WTC11 (cell line): ENCODE measurements at regions not wholly inside any gene's neighbourhood (a gene's known extent, or its start where the extent isn't known, plus 50 kb on each side); places are given as distances from the start of the nearest gene placed in this dataset.

ENCODE experiments used
- ATAC-seq: fragments of 200-7000 bp; cut with Tn5 transposase; 2 replicates; pipeline ENCODE4 v1.10.0; 2021; ENCODE audit warnings: mild to moderate bottlenecking, moderate library complexity
- CTCF ChIA-PET: fragments of 300-600 bp; sonication (Branson Sonifier 250); formaldehyde crosslinking; loops from one replicate; lab custom pipeline; 2021; ENCODE audit warnings: antibody characterized with exemption; lab: Charles Lee
- POLR2A ChIA-PET: fragments of 350-600 bp; sonication (Branson Sonifier 250); formaldehyde crosslinking; loops from one replicate; lab custom pipeline; 2021; ENCODE audit warnings: antibody characterized with exemption; lab: Charles Lee
- DNase-seq: peaks from one replicate; pipeline ENCODE4 v3.0.0; 2021; ENCODE audit warnings: low spot score
- H3K27ac Mint-ChIP-seq: 2 replicates; pipeline ENCODE4 v1.8.0; 2021; ENCODE audit warnings: mixed read lengths
- H3K27me3 Mint-ChIP-seq: 2 replicates; pipeline ENCODE4 v1.8.0; 2021; ENCODE audit warnings: low read depth, mild to moderate bottlenecking, moderate library complexity, mixed read lengths
- H3K36me3 Mint-ChIP-seq: 2 replicates; pipeline ENCODE4 v1.8.0; 2021; ENCODE audit warnings: mixed read lengths
- H3K4me1 Mint-ChIP-seq: 2 replicates; pipeline ENCODE4 v1.8.0; 2022; ENCODE audit warnings: mixed read lengths
- H3K4me3 Mint-ChIP-seq: 2 replicates; pipeline ENCODE4 v1.8.0; 2021; ENCODE audit warnings: mild to moderate bottlenecking, moderate library complexity, mixed read lengths
- H3K9me3 Mint-ChIP-seq: 2 replicates; pipeline ENCODE4 v1.8.0; 2021; ENCODE audit warnings: mixed read lengths
- ATF2 ChIP-seq: sonication (generic); formaldehyde crosslinking; IDR thresholded peaks from 2 replicates; pipeline ENCODE4 v1.8.1; 2022; ENCODE audit warnings: low read depth, missing genetic modification reagents, borderline replicate concordance
- CREM ChIP-seq: sonication (generic); formaldehyde crosslinking; IDR thresholded peaks from 2 replicates; pipeline ENCODE4 v1.8.1; 2022; ENCODE audit warnings: mild to moderate bottlenecking, missing genetic modification reagents, moderate library complexity
- ESRRA ChIP-seq: sonication (generic); formaldehyde crosslinking; IDR thresholded peaks from 2 replicates; pipeline ENCODE4 v1.8.1; 2022; ENCODE audit warnings: mild to moderate bottlenecking, missing genetic modification reagents, borderline replicate concordance
- ETV6 ChIP-seq: sonication (generic); formaldehyde crosslinking; IDR thresholded peaks from 2 replicates; pipeline ENCODE4 v1.8.1; 2022; ENCODE audit warnings: mild to moderate bottlenecking, missing genetic modification reagents
- FOXJ3 ChIP-seq: sonication (generic); formaldehyde crosslinking; IDR thresholded peaks from 2 replicates; pipeline ENCODE4 v1.9.0; 2021; ENCODE audit warnings: missing genetic modification reagents, mild to moderate bottlenecking, borderline replicate concordance
- FOXK1 ChIP-seq: sonication (generic); formaldehyde crosslinking; IDR thresholded peaks from 2 replicates; pipeline ENCODE4 v1.8.0; 2022; ENCODE audit warnings: mild to moderate bottlenecking, moderate library complexity, missing genetic modification reagents
- IRF1 ChIP-seq: sonication (generic); formaldehyde crosslinking; IDR thresholded peaks from 2 replicates; pipeline ENCODE4 v1.8.0; 2023; ENCODE audit warnings: missing genetic modification reagents
- JUN ChIP-seq: sonication (generic); formaldehyde crosslinking; IDR thresholded peaks from 2 replicates; pipeline ENCODE4 v1.8.0; 2023; ENCODE audit warnings: mild to moderate bottlenecking, missing genetic modification reagents
- KAT7 ChIP-seq: sonication (generic); formaldehyde crosslinking; IDR thresholded peaks from 2 replicates; pipeline ENCODE4 v1.8.1; 2023; ENCODE audit warnings: missing genetic modification reagents, mild to moderate bottlenecking, borderline replicate concordance
- MXD4 ChIP-seq: fragments of 250-450 bp; sonication (Bioruptor Pico); IDR thresholded peaks from 2 replicates; pipeline ENCODE4 v1.8.0; 2021; ENCODE audit warnings: mild to moderate bottlenecking, moderate library complexity, borderline replicate concordance
- NFATC4 ChIP-seq: fragments of 250-450 bp; sonication (Bioruptor Pico); IDR thresholded peaks from 2 replicates; pipeline ENCODE4 v1.9.0; 2021; ENCODE audit warnings: mild to moderate bottlenecking
- NFYB ChIP-seq: sonication (generic); formaldehyde crosslinking; conservative IDR thresholded peaks from 2 replicates; pipeline ENCODE4 v1.8.0; 2022; ENCODE audit warnings: low read depth, missing genetic modification reagents
- NR3C1 ChIP-seq: sonication (generic); formaldehyde crosslinking; conservative IDR thresholded peaks from 2 replicates; pipeline ENCODE4 v1.8.1; 2023; ENCODE audit warnings: low read depth, mild to moderate bottlenecking, missing genetic modification reagents
- SMAD3 ChIP-seq: sonication (generic); formaldehyde crosslinking; IDR thresholded peaks from 2 replicates; pipeline ENCODE4 v1.8.0; 2022; ENCODE audit warnings: missing genetic modification reagents, mild to moderate bottlenecking, borderline replicate concordance
- ZMAT4 ChIP-seq: fragments of 250-450 bp; sonication (Bioruptor Pico); IDR thresholded peaks from 2 replicates; pipeline ENCODE4 v1.9.0; 2021; ENCODE audit warnings: mild to moderate bottlenecking
- ZNF671 ChIP-seq: fragments of 250-450 bp; sonication (Bioruptor Pico); IDR thresholded peaks from 2 replicates; pipeline ENCODE4 v1.8.0; 2021; ENCODE audit warnings: mild to moderate bottlenecking
- TF ChIP-seq, protein P1 (sequence below): sonication (generic); formaldehyde crosslinking; IDR thresholded peaks from 2 replicates; pipeline ENCODE4 v1.8.1; 2023; ENCODE audit warnings: mild to moderate bottlenecking, missing genetic modification reagents, borderline replicate concordance
- TF ChIP-seq, protein P2 (sequence below): sonication (generic); formaldehyde crosslinking; IDR thresholded peaks from 2 replicates; pipeline ENCODE4 v1.8.1; 2023; ENCODE audit warnings: mild to moderate bottlenecking, missing genetic modification reagents
- TF ChIP-seq, protein P3 (sequence below): sonication (generic); formaldehyde crosslinking; IDR thresholded peaks from 2 replicates; pipeline ENCODE4 v1.8.0; 2023; ENCODE audit warnings: missing genetic modification reagents, mild to moderate bottlenecking, borderline replicate concordance

DNA sequence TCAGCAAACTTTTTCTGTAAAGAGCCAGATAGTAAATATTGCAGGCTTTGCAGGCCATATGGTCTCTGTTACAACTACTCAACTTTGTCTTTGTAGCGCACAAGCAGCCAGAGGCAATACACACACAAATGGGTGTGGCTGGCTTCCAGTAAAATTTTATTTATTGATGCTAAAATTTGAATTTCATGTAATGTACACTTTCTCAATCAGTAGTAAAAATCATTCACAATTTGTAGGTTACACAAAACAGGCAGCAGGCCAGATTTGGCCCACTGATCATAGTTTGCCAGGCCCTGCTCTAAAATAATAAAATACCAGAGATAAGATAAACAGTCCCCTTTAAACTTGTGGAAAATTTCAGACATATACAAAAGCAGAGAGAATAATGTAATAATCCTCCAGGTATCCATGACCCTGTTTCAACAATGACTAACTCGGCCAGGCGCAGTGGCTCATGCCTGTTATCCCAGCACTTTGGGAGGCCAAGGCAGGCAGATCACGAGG lies 330.3 kb downstream of the SHQ1 start:
- no peak overlapping the region for H3K4me3 Mint-ChIP-seq

DNA sequence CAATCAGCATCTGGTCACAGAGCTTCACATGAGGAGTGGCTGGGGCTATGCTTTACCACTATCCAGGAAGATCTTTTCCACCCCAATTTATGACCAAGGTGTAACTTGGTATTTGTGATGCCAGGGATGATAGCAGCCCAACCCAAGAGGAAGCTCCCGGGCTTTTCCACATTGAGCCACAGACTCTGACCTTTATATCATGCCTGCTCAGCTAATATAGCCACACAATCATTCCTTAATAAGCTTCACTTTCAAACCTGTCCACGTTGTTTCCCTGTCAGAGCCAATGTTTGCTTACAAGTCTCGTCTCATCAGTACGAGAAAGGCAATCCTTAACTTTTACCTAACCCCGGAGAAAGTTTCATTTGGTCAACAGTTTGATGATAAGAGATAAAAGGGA lies 330.9 kb downstream of the SHQ1 start:
- TF ChIP-seq NFATC4 (CRISPR knock-in tag) (no peak), NFYB (CRISPR knock-in tag) (no peak), FOXK1 (CRISPR knock-in tag) (no peak), CREM (CRISPR knock-in tag) (no peak), ZNF671 (CRISPR knock-in tag) (no peak), IRF1 (CRISPR knock-in tag) (no peak), SMAD3 (CRISPR knock-in tag) (no peak), KAT7 (CRISPR knock-in tag) (no peak), MXD4 (CRISPR knock-in tag) (no peak), ESRRA (CRISPR knock-in tag) (no peak), NR3C1 (CRISPR knock-in tag) (no peak), ATF2 (CRISPR knock-in tag) (no peak), ETV6 (CRISPR knock-in tag) (no peak), ZMAT4 (no peak), FOXJ3 (no peak)
- TF ChIP-seq, protein P1, sequence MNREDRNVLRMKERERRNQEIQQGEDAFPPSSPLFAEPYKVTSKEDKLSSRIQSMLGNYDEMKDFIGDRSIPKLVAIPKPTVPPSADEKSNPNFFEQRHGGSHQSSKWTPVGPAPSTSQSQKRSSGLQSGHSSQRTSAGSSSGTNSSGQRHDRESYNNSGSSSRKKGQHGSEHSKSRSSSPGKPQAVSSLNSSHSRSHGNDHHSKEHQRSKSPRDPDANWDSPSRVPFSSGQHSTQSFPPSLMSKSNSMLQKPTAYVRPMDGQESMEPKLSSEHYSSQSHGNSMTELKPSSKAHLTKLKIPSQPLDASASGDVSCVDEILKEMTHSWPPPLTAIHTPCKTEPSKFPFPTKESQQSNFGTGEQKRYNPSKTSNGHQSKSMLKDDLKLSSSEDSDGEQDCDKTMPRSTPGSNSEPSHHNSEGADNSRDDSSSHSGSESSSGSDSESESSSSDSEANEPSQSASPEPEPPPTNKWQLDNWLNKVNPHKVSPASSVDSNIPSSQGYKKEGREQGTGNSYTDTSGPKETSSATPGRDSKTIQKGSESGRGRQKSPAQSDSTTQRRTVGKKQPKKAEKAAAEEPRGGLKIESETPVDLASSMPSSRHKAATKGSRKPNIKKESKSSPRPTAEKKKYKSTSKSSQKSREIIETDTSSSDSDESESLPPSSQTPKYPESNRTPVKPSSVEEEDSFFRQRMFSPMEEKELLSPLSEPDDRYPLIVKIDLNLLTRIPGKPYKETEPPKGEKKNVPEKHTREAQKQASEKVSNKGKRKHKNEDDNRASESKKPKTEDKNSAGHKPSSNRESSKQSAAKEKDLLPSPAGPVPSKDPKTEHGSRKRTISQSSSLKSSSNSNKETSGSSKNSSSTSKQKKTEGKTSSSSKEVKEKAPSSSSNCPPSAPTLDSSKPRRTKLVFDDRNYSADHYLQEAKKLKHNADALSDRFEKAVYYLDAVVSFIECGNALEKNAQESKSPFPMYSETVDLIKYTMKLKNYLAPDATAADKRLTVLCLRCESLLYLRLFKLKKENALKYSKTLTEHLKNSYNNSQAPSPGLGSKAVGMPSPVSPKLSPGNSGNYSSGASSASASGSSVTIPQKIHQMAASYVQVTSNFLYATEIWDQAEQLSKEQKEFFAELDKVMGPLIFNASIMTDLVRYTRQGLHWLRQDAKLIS (CRISPR knock-in tag): no peak
- TF ChIP-seq, protein P2, sequence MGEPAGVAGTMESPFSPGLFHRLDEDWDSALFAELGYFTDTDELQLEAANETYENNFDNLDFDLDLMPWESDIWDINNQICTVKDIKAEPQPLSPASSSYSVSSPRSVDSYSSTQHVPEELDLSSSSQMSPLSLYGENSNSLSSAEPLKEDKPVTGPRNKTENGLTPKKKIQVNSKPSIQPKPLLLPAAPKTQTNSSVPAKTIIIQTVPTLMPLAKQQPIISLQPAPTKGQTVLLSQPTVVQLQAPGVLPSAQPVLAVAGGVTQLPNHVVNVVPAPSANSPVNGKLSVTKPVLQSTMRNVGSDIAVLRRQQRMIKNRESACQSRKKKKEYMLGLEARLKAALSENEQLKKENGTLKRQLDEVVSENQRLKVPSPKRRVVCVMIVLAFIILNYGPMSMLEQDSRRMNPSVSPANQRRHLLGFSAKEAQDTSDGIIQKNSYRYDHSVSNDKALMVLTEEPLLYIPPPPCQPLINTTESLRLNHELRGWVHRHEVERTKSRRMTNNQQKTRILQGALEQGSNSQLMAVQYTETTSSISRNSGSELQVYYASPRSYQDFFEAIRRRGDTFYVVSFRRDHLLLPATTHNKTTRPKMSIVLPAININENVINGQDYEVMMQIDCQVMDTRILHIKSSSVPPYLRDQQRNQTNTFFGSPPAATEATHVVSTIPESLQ (CRISPR knock-in tag): no peak
- TF ChIP-seq, protein P3, sequence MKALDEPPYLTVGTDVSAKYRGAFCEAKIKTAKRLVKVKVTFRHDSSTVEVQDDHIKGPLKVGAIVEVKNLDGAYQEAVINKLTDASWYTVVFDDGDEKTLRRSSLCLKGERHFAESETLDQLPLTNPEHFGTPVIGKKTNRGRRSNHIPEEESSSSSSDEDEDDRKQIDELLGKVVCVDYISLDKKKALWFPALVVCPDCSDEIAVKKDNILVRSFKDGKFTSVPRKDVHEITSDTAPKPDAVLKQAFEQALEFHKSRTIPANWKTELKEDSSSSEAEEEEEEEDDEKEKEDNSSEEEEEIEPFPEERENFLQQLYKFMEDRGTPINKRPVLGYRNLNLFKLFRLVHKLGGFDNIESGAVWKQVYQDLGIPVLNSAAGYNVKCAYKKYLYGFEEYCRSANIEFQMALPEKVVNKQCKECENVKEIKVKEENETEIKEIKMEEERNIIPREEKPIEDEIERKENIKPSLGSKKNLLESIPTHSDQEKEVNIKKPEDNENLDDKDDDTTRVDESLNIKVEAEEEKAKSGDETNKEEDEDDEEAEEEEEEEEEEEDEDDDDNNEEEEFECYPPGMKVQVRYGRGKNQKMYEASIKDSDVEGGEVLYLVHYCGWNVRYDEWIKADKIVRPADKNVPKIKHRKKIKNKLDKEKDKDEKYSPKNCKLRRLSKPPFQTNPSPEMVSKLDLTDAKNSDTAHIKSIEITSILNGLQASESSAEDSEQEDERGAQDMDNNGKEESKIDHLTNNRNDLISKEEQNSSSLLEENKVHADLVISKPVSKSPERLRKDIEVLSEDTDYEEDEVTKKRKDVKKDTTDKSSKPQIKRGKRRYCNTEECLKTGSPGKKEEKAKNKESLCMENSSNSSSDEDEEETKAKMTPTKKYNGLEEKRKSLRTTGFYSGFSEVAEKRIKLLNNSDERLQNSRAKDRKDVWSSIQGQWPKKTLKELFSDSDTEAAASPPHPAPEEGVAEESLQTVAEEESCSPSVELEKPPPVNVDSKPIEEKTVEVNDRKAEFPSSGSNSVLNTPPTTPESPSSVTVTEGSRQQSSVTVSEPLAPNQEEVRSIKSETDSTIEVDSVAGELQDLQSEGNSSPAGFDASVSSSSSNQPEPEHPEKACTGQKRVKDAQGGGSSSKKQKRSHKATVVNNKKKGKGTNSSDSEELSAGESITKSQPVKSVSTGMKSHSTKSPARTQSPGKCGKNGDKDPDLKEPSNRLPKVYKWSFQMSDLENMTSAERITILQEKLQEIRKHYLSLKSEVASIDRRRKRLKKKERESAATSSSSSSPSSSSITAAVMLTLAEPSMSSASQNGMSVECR (CRISPR knock-in tag): no peak
- TF ChIP-seq, all 79 proteins: peak for 0
- ATAC-seq (no peak), DNase-seq (no peak)
- Mint-ChIP-seq H3K36me3 (no peaks in the 10 kb centered on the region), H3K4me3 (no peak overlapping the region), H3K4me1 (peaks cover 7% of the 10 kb centered on the region; the same call in 1 of the 2 replicates), H3K27me3 (no peaks in the 10 kb centered on the region), H3K9me3 (peaks cover 8% of the 10 kb centered on the region; the same call in 1 of the 2 replicates), H3K27ac (no peak overlapping the region)
- POLR2A ChIA-PET: no interaction called here
- CTCF ChIA-PET: no interaction called here

More for the DNA sequence above, 330.3 kb downstream of the SHQ1 start:
- Mint-ChIP-seq H3K36me3 (no peaks in the 10 kb centered on the region), H3K27me3 (no peaks in the 10 kb centered on the region), H3K27ac (no peak overlapping the region), H3K4me1 (peaks cover 12% of the 10 kb centered on the region), H3K9me3 (peaks cover 3% of the 10 kb centered on the region; the same call in 1 of the 2 replicates)
- DNase-seq (no peak), ATAC-seq (no peak)
- CTCF ChIA-PET: no interaction called here
- POLR2A ChIA-PET: no interaction called here
- TF ChIP-seq IRF1 (CRISPR knock-in tag): no peak
- no peak for TF ChIP-seq JUN
- TF ChIP-seq NFATC4 (CRISPR knock-in tag): no peak
